A673 (cell line): ENCODE measurements at regions not wholly inside any gene's neighbourhood (a gene's known extent, or its start where the extent isn't known, plus 50 kb on each side); places are given as distances from the start of the nearest gene placed in this dataset.

Experiments used
- CTCF ChIP-seq: fragments of 300-800, 200-600 bp; sonication (generic); conservative IDR thresholded peaks from 2 replicates; pipeline ENCODE4 v1.5.1; 2017; ENCODE audit warnings: low read depth, mild to moderate bottlenecking, antibody characterized with exemption, low read length, moderate library complexity, mixed read lengths
- EZH2 ChIP-seq: fragments of 200-600 bp; sonication (generic); IDR thresholded peaks from 2 replicates; pipeline ENCODE4 v1.6.1; 2017; ENCODE audit warnings: borderline replicate concordance, low read depth, mild to moderate bottlenecking, mixed read lengths, antibody characterized with exemption, low read length; ENCODE audit not compliant: poor library complexity, severe bottlenecking

- TF ChIP-seq CTCF (no peak), EZH2 (no peak)
These were observed 282.7 kb upstream of the SEMA3D start for GRCh38 chr7:85469446-85470010.
